Body of pancreas (tissue), 4 donors: ENCODE measurements at regions not wholly inside any gene's neighbourhood (a gene's known extent, or its start where the extent isn't known, plus 50 kb on each side); places are given as distances from the start of the nearest gene placed in this dataset.

Experiments
- POLR2A ChIP-seq, 3 donors: fragments of 450-650 bp; IDR thresholded peaks; one replicate each; pipeline ENCODE4 v1.6.1; 2016; ENCODE audit warnings: antibody characterized with exemption in 3 of 3, mild to moderate bottlenecking in 2 of 3
- TF ChIP-seq, protein P1 (sequence below), 7 experiments: fragments of 450-650 bp in 4 of 7; fragments of 200-600 bp in 3 of 7; sonication (generic) in 3 of 7; IDR thresholded peaks; one replicate each; pipeline ENCODE4 v1.5.1; 2016 to 2019; ENCODE audit warnings: antibody characterized with exemption in 7 of 7

DNA sequence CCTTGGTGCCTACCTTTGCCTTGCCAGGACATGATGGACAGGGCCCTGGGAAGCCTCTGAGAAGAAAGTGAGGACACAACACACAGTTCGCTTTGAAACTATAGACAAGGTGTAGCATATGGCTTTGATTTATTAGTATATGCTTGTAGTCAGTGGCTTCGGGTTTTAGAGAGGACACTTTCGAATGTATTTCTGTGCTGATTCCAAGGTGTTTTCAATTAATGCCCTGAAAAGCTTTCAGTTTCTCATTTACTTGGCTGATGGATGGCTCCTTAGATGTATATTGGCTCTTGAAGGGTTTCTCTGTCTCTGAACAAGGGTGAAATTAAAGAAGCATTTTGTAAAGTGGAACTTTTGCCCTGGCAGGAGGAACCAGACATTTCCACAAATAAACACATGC lies 106.9 kb downstream of the POSTN start:
- TF ChIP-seq, protein P1, sequence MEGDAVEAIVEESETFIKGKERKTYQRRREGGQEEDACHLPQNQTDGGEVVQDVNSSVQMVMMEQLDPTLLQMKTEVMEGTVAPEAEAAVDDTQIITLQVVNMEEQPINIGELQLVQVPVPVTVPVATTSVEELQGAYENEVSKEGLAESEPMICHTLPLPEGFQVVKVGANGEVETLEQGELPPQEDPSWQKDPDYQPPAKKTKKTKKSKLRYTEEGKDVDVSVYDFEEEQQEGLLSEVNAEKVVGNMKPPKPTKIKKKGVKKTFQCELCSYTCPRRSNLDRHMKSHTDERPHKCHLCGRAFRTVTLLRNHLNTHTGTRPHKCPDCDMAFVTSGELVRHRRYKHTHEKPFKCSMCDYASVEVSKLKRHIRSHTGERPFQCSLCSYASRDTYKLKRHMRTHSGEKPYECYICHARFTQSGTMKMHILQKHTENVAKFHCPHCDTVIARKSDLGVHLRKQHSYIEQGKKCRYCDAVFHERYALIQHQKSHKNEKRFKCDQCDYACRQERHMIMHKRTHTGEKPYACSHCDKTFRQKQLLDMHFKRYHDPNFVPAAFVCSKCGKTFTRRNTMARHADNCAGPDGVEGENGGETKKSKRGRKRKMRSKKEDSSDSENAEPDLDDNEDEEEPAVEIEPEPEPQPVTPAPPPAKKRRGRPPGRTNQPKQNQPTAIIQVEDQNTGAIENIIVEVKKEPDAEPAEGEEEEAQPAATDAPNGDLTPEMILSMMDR (IDR thresholded peaks at IDR 0.05), result no peak
- TF ChIP-seq POLR2A (IDR thresholded peaks at IDR 0.05), result no peak
